Fibroblast of lung (primary cell): ENCODE measurements at regions not wholly inside any gene's neighbourhood (a gene's known extent, or its start where the extent isn't known, plus 50 kb on each side); places are given as distances from the start of the nearest gene placed in this dataset.

Experiments
- CTCF ChIP-seq, 2 donors: IDR thresholded peaks in 1 of 2; conservative IDR thresholded peaks in 1 of 2; 1 replicate in 1 of 2; 2 replicates in 1 of 2; pipeline ENCODE4 v1.5.1; 2011 to 2012; ENCODE audit warnings: low read length in 2 of 2, control low read depth in 1 of 2, inconsistent platforms in 1 of 2, low read depth in 1 of 2, mild to moderate bottlenecking in 1 of 2
- EZH2 ChIP-seq: IDR thresholded peaks from 2 replicates; pipeline ENCODE4 v1.5.1; 2012; ENCODE audit warnings: low read length, control low read depth, mild to moderate bottlenecking; ENCODE audit errors: missing control alignments

- TF ChIP-seq CTCF (conservative IDR thresholded peaks at IDR 0.05 in 1 of 2, IDR thresholded peaks at IDR 0.05 in 1 of 2; ENCODE audit: low read depth in 1 of 2, low read length in 2 of 2), result no peak
- no peak for TF ChIP-seq EZH2
Observed at GRCh38 chr11:11108026-11108425, 245.0 kb downstream of the CSNK2A3 start.
